DND-41 (cell line): ENCODE measurements at regions not wholly inside any gene's neighbourhood (a gene's known extent, or its start where the extent isn't known, plus 50 kb on each side); places are given as distances from the start of the nearest gene placed in this dataset.

Experiments used
- EZH2 ChIP-seq: IDR thresholded peaks from 3 replicates; pipeline ENCODE4 v1.6.1; 2012; ENCODE audit warnings: borderline replicate concordance, low read depth, mild to moderate bottlenecking, moderate library complexity, low read length, inconsistent platforms; ENCODE audit not compliant: severe bottlenecking
- TF ChIP-seq, protein P1 (sequence below): IDR thresholded peaks from 2 replicates; pipeline ENCODE4 v1.5.1; 2012; ENCODE audit warnings: borderline replicate concordance, low read length, moderate library complexity, mild to moderate bottlenecking; ENCODE audit not compliant: poor library complexity, severe bottlenecking; ENCODE audit errors: extremely low read depth

DNA sequence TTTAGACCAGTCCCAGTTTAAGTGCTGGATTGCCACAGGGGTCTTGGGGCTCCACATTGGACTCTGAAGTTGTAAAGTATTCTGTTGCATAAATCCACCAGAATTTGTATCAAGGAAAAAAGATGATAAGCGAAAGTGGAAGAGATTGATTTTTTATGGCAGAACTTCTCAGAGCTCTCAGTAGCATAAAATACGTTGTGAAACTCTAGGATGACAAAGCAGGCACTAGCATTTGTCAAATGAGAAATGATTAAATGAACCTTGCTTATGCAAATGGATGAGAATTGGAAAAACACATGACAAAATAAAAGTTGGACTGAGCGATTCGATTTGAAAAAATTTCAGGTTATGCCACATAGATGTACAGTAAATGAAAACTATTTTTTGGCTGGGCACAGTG is 253.8 kb upstream of the RAB4A start:
- TF ChIP-seq, protein P1, sequence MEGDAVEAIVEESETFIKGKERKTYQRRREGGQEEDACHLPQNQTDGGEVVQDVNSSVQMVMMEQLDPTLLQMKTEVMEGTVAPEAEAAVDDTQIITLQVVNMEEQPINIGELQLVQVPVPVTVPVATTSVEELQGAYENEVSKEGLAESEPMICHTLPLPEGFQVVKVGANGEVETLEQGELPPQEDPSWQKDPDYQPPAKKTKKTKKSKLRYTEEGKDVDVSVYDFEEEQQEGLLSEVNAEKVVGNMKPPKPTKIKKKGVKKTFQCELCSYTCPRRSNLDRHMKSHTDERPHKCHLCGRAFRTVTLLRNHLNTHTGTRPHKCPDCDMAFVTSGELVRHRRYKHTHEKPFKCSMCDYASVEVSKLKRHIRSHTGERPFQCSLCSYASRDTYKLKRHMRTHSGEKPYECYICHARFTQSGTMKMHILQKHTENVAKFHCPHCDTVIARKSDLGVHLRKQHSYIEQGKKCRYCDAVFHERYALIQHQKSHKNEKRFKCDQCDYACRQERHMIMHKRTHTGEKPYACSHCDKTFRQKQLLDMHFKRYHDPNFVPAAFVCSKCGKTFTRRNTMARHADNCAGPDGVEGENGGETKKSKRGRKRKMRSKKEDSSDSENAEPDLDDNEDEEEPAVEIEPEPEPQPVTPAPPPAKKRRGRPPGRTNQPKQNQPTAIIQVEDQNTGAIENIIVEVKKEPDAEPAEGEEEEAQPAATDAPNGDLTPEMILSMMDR, result no peak
- no peak for TF ChIP-seq EZH2
